Loucy (cell line): ENCODE measurements at regions not wholly inside any gene's neighbourhood (a gene's known extent, or its start where the extent isn't known, plus 50 kb on each side); places are given as distances from the start of the nearest gene placed in this dataset.

ENCODE experiments used
- CTCF ChIP-seq: fragments of 200-600 bp; sonication (generic); conservative IDR thresholded peaks from 2 replicates; pipeline ENCODE4 v1.5.1; 2014; ENCODE audit warnings: mild to moderate bottlenecking, antibody characterized with exemption, low read length
- EZH2phosphoT487 ChIP-seq: fragments of 200-600 bp; IDR thresholded peaks from 2 replicates; pipeline ENCODE4 v1.6.1; 2018; ENCODE audit warnings: antibody characterized with exemption, mild to moderate bottlenecking, moderate library complexity, borderline replicate concordance

- TF ChIP-seq CTCF: no peak
- no peak for TF ChIP-seq EZH2phosphoT487
Measured at GRCh38 chr19:31099515-31100205, 249.6 kb downstream of the TSHZ3 start.
